GM12878 (cell line): ENCODE measurements at regions not wholly inside any gene's neighbourhood (a gene's known extent, or its start where the extent isn't known, plus 50 kb on each side); places are given as distances from the start of the nearest gene placed in this dataset.

ENCODE experiments used
- ATAC-seq: fragments of 200-7000 bp; cut with Tn5 transposase; 3 replicates; pipeline ENCODE4 v1.9.1; 2020; ENCODE audit warnings: mild to moderate bottlenecking, moderate library complexity
- BruUV-seq: library from RNA; stranded (reverse); fragments of 400-500 nt; replicated peaks from 2 replicates; lab custom pipeline; 2021; lab: Mats Ljungman, UMichigan
- CTCF ChIA-PET: fragments of 300-600 bp; sonication (Branson Sonifier 250); formaldehyde crosslinking; extraction: SDS; loops from one replicate; lab custom pipeline; 2021; ENCODE audit warnings: inconsistent platforms; lab: Yijun Ruan, JAX
- POLR2A ChIA-PET: fragments of 350-600 bp; formaldehyde crosslinking; extraction: SDS; loops from one replicate; lab custom pipeline; 2021; ENCODE audit warnings: inconsistent platforms; lab: Charles Lee
- RAD21 ChIA-PET: fragments of 300-600 bp; sonication (Branson Sonifier 250); formaldehyde crosslinking; loops from one replicate; lab custom pipeline; 2023; ENCODE audit warnings: antibody characterized with exemption; ENCODE audit not compliant: unreplicated experiment; lab: Charles Lee
- SMC1A ChIA-PET: fragments of 300-600 bp; sonication (Branson Sonifier 250); formaldehyde crosslinking; loops from one replicate; lab custom pipeline; 2023; ENCODE audit not compliant: unreplicated experiment, uncharacterized antibody; lab: Charles Lee
- DNase-seq: peaks from one replicate; pipeline ENCODE4 v3.0.0-alpha.2; 2011; ENCODE audit warnings: low read depth, low spot score
- FAIRE-seq: peaks from 3 replicates; lab custom pipeline; 2011; peaks lifted over from hg19 to GRCh38; lab: Jason Lieb, UNC
- H2AFZ ChIP-seq: 2 replicates; pipeline ENCODE4 v1.6.0; 2011; ENCODE audit warnings: low read depth, low read length, control low read depth; ENCODE audit not compliant: control insufficient read depth
- H3K27ac ChIP-seq: 2 replicates; pipeline ENCODE4 v1.5.1; 2011; ENCODE audit warnings: control low read depth; ENCODE audit not compliant: control insufficient read depth, insufficient read depth
- H3K27me3 ChIP-seq, 2 experiments: replicated peaks in 1 of 2; 2 replicates each; pipeline versions ENCODE4 v1.6.0 to v1.6.1; 2011; ENCODE audit warnings: low read length in 1 of 2; ENCODE audit not compliant: control insufficient read depth in 2 of 2, insufficient read depth in 2 of 2
- H3K36me3 ChIP-seq, 2 experiments: 2 replicates each; pipeline ENCODE4 v1.5.1; 2011; ENCODE audit warnings: low read length in 1 of 2; ENCODE audit not compliant: control insufficient read depth in 2 of 2, insufficient read depth in 2 of 2
- H3K4me1 ChIP-seq: 2 replicates; pipeline ENCODE4 v1.6.1; 2011; ENCODE audit warnings: mild to moderate bottlenecking, low read length, moderate library complexity, mixed read lengths; ENCODE audit not compliant: control insufficient read depth, insufficient read depth
- H3K4me2 ChIP-seq: 2 replicates; pipeline ENCODE4 v1.6.0; 2011; ENCODE audit warnings: control low read depth; ENCODE audit not compliant: control insufficient read depth, insufficient read depth
- H3K4me3 ChIP-seq: fragments of 200-600 bp; sonication (generic); 2 replicates; pipeline ENCODE4 v1.5.1; 2016
- H3K79me2 ChIP-seq: 2 replicates; pipeline ENCODE4 v1.6.0; 2011; ENCODE audit warnings: low read length; ENCODE audit not compliant: control insufficient read depth, insufficient read depth
- H3K9ac ChIP-seq: 2 replicates; pipeline ENCODE4 v1.8.0; 2011; ENCODE audit warnings: low read length, control low read depth, mixed read lengths; ENCODE audit not compliant: control insufficient read depth, insufficient read depth
- H3K9me3 ChIP-seq: replicated peaks from 3 replicates; pipeline ENCODE4 v1.5.1; 2011; ENCODE audit warnings: mild to moderate bottlenecking, low read length; ENCODE audit not compliant: control insufficient read depth, insufficient read depth
- H4K20me1 ChIP-seq: 2 replicates; pipeline ENCODE4 v1.6.0; 2011; ENCODE audit not compliant: control insufficient read depth, insufficient read depth
- ETV6 ChIP-seq, 2 experiments: fragments of 450-650 bp in 1 of 2; IDR thresholded peaks in 1 of 2; conservative IDR thresholded peaks in 1 of 2; 2 replicates each; pipeline ENCODE4 v1.6.1; 2014; ENCODE audit warnings: antibody characterized with exemption in 1 of 2, borderline replicate concordance in 1 of 2, low read depth in 1 of 2, mild to moderate bottlenecking in 1 of 2, moderate library complexity in 1 of 2
- MTA2 ChIP-seq: fragments of 450-650 bp; IDR thresholded peaks from 2 replicates; pipeline ENCODE4 v1.6.1; 2016; ENCODE audit warnings: low read depth, mild to moderate bottlenecking, moderate library complexity
- MYC ChIP-seq: IDR thresholded peaks from 2 replicates; pipeline ENCODE4 v1.6.1; 2011; ENCODE audit warnings: mild to moderate bottlenecking, low read length, moderate library complexity, inconsistent platforms; ENCODE audit not compliant: insufficient read depth, insufficient replicate concordance, insufficient read length, severe bottlenecking
- NFYA ChIP-seq: IDR thresholded peaks from 2 replicates; pipeline ENCODE4 v1.6.1; 2011; ENCODE audit warnings: low read depth, mild to moderate bottlenecking, low read length, improper control_type of control experiment, borderline replicate concordance
- SMC3 ChIP-seq: IDR thresholded peaks from 2 replicates; pipeline ENCODE4 v1.6.1; 2011; ENCODE audit warnings: low read length, improper control_type of control experiment, borderline replicate concordance
- SP1 ChIP-seq: IDR thresholded peaks from one replicate; pipeline ENCODE4 v1.6.1; 2011; ENCODE audit warnings: low read depth, low read length
- TAF1 ChIP-seq: IDR thresholded peaks from 2 replicates; pipeline ENCODE4 v1.6.1; 2011; ENCODE audit warnings: mild to moderate bottlenecking, low read depth, low read length, borderline replicate concordance
- TCF7 ChIP-seq: IDR thresholded peaks from 2 replicates; pipeline ENCODE4 v1.6.1; 2014; ENCODE audit warnings: antibody characterized with exemption, borderline replicate concordance
- ZBTB4 ChIP-seq: fragments of 450-650 bp; formaldehyde crosslinking; IDR thresholded peaks from 2 replicates; pipeline ENCODE4 v1.4.0; 2022; ENCODE audit warnings: mild to moderate bottlenecking, moderate library complexity
- ZNF207 ChIP-seq: fragments of 450-650 bp; IDR thresholded peaks from 2 replicates; pipeline ENCODE4 v1.6.1; 2014; ENCODE audit warnings: antibody characterized with exemption, mild to moderate bottlenecking, borderline replicate concordance
- WGBS: methylation state at CpG from one replicate; pipeline ENCODE4 v1.1.6; 2016; ENCODE audit warnings: low lambda C conversion rate; ENCODE audit not compliant: insufficient replicate concordance, insufficient coverage; ENCODE audit errors: missing lambda C conversion rate; 5-methylcytosine and 5-hydroxymethylcytosine counted together
- in situ Hi-C: fragments of 300-500 bp; cut with MboI; formaldehyde crosslinking; loops from 9 replicates; pipeline ENCODE4 v1.14.3; 2018; ENCODE audit warnings: mixed read lengths
- intact Hi-C: fragments of 100-400 bp; cut with micrococcal nuclease; formaldehyde crosslinking; loops from one replicate; pipeline ENCODE4 v1.14.2; 2022; ENCODE audit not compliant: unreplicated experiment
- TF ChIP-seq, protein P1 (sequence below): fragments of 450-650 bp; IDR thresholded peaks from 2 replicates; pipeline ENCODE4 v1.6.1; 2018; ENCODE audit warnings: mild to moderate bottlenecking, low read depth, moderate library complexity; ENCODE audit not compliant: partially characterized antibody
- TF ChIP-seq, protein P2 (sequence below): fragments of 450-650 bp; IDR thresholded peaks from 2 replicates; pipeline ENCODE4 v1.6.1; 2014; ENCODE audit warnings: mild to moderate bottlenecking

DNA sequence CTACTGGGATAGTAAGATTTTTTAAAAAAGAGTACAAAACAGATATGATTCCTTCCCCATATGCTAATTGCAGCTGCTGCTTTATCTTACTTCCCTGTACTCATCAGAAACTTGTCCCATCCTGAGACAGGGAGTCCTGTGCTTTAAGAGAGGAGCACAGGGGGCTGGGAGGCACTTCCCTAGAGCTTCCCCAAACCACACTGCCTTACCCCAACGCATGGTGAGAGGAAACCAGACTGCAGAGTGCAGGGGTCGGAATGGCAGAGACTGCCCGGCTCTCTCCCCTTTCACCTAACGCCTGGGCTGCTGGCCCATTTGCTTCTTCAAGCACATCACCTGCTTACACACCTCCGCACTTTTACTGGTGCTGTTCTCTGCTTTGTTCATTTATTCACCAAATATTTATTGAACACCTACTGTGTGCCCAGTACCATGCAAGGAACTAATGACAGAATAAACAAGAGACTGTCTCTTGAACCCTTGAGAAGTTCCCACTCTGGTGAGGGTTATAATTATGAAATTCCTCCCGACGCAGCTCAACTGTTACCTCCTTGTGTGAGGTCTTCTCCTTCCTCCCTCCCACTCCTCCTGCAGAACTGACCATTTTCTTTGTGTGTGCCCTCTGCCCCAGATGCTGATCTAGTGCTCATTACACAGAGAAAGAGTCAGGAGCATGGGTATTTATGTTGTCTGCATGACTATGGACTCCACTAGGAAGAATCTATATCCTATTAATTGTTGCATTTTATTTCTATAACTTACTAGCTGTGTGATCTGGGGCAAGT lies 289.7 kb downstream of the TCF7L2 start:
- Histone ChIP-seq H3K9ac (no peak overlapping the region), H3K36me3 (no peaks in the 10 kb centered on the region), H3K79me2 (no peaks in the 10 kb centered on the region), H4K20me1 (no peaks in the 10 kb centered on the region), H3K27me3 (no peaks in the 10 kb centered on the region), H3K9me3 (no peaks in the 10 kb centered on the region), H2AFZ (no peak overlapping the region), H3K4me2 (no peak overlapping the region), H3K27ac (no peak overlapping the region), H3K4me1 (no peaks in the 10 kb centered on the region), H3K4me3 (no peak overlapping the region)
- ATAC-seq (no peak), DNase-seq (no peak), FAIRE-seq (no peak)
- ChIA-PET POLR2A (no interaction called here), RAD21 (no interaction called here), CTCF (no interaction called here), SMC1A (no interaction called here)
- TF ChIP-seq ETV6 (conservative IDR thresholded peaks at IDR 0.05 in 1 of 2, IDR thresholded peaks at IDR 0.05 in 1 of 2; ENCODE audit: borderline replicate concordance in 1 of 2, low read depth in 1 of 2) (no peak), TAF1 (no peak), ZNF207 (no peak), SMC3 (no peak), MTA2 (no peak), SP1 (no peak), NFYA (no peak), ZBTB4 (CRISPR knock-in tag) (no peak), MYC (no peak), TCF7 (no peak)
- TF ChIP-seq, protein P1, sequence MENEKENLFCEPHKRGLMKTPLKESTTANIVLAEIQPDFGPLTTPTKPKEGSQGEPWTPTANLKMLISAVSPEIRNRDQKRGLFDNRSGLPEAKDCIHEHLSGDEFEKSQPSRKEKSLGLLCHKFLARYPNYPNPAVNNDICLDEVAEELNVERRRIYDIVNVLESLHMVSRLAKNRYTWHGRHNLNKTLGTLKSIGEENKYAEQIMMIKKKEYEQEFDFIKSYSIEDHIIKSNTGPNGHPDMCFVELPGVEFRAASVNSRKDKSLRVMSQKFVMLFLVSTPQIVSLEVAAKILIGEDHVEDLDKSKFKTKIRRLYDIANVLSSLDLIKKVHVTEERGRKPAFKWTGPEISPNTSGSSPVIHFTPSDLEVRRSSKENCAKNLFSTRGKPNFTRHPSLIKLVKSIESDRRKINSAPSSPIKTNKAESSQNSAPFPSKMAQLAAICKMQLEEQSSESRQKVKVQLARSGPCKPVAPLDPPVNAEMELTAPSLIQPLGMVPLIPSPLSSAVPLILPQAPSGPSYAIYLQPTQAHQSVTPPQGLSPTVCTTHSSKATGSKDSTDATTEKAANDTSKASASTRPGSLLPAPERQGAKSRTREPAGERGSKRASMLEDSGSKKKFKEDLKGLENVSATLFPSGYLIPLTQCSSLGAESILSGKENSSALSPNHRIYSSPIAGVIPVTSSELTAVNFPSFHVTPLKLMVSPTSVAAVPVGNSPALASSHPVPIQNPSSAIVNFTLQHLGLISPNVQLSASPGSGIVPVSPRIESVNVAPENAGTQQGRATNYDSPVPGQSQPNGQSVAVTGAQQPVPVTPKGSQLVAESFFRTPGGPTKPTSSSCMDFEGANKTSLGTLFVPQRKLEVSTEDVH: no peak
- TF ChIP-seq, protein P2, sequence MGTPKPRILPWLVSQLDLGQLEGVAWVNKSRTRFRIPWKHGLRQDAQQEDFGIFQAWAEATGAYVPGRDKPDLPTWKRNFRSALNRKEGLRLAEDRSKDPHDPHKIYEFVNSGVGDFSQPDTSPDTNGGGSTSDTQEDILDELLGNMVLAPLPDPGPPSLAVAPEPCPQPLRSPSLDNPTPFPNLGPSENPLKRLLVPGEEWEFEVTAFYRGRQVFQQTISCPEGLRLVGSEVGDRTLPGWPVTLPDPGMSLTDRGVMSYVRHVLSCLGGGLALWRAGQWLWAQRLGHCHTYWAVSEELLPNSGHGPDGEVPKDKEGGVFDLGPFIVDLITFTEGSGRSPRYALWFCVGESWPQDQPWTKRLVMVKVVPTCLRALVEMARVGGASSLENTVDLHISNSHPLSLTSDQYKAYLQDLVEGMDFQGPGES: no peak
- intact Hi-C loops: no loop called here
- in situ Hi-C loops: no loop called here
- WGBS: 16% methylated on average over 7 of the region's 7 CpGs
- BruUV-seq: no TSS peak
